Pancreas (tissue), 10 donors: ENCODE measurements at regions not wholly inside any gene's neighbourhood (a gene's known extent, or its start where the extent isn't known, plus 50 kb on each side); places are given as distances from the start of the nearest gene placed in this dataset.
A peak's percentile ranks its signal among the peaks of the same experiment; 100 is the strongest.

Source experiments
- ATAC-seq, 4 donors: fragments of 200-7000 bp; cut with Tn5 transposase; one replicate each; pipeline versions ENCODE4 v1.8.0 to v1.9.1; 2020; ENCODE audit warnings: mild to moderate bottlenecking in 4 of 4, moderate library complexity in 4 of 4
- DNase-seq, 6 donors: peaks; one replicate each; pipeline ENCODE4 v3.0.0-alpha.2; 2020
- FAIRE-seq: peaks from 2 replicates; lab custom pipeline; 2012; peaks lifted over from hg19 to GRCh38; lab: Jason Lieb, UNC
- H3K27ac ChIP-seq, 4 donors: fragments of 200-600 bp; sonication (generic); 1 replicate in 3 of 4; 2 replicates in 1 of 4; pipeline versions ENCODE4 v1.5.0 to v1.8.0; 2020
- H3K27me3 ChIP-seq, 4 donors: fragments of 200-600 bp; one replicate each; pipeline ENCODE4 v1.8.0; 2021
- H3K36me3 ChIP-seq, 3 donors: fragments of 200-600 bp; sonication (generic) in 1 of 3; one replicate each; pipeline versions ENCODE4 v1.5.0 to v1.8.0; 2020 to 2021
- H3K4me1 ChIP-seq, 3 donors: fragments of 200-600 bp; one replicate each; pipeline ENCODE4 v1.8.0; 2021
- H3K4me3 ChIP-seq, 4 donors: fragments of 200-600 bp; sonication (generic) in 2 of 4; one replicate each; pipeline versions ENCODE4 v1.5.0 to v1.8.0; 2020 to 2021
- H3K9me3 ChIP-seq, 4 donors: fragments of 200-600 bp; one replicate each; pipeline ENCODE4 v1.8.0; 2021
- CTCF ChIP-seq, 4 donors: fragments of 200-600 bp; sonication (generic) in 3 of 4; IDR thresholded peaks; one replicate each; pipeline versions ENCODE4 v1.5.0 to v1.8.0; 2021; ENCODE audit warnings: antibody characterized with exemption in 4 of 4
- WGBS, 2 donors: extraction: QIAGEN DNeasy Blood & Tissue Kit; methylation state at CpG; one replicate each; pipeline ENCODE4 v1.1.7; 2013; 5-methylcytosine and 5-hydroxymethylcytosine counted together
- intact Hi-C, 3 donors: fragments of 100-400 bp; cut with DNase I; formaldehyde crosslinking; loops; one replicate each; pipeline versions ENCODE4 v1.11.1 to v1.14.2; 2022
- donor health status: healthy with polysubstance abuse.
- donor health status: DM: no; HTN: no; CAD: no; lungs with moderate emphysema.
- donor health status: DM: no; HTN: no; CAD: no.
- donor health status: control.
- donor health status: control.
- donor health status: Bipolar disorder and iron deficiency.
- donor health status: DM: yes; HTN: yes; CAD: no.
- donor health status: DM: no; HTN: no; CAD: no.
- donor health status: DM: no; HTN: no; CAD: no.
- donor health status: DM: yes; HTN: yes; CAD: no.

DNA sequence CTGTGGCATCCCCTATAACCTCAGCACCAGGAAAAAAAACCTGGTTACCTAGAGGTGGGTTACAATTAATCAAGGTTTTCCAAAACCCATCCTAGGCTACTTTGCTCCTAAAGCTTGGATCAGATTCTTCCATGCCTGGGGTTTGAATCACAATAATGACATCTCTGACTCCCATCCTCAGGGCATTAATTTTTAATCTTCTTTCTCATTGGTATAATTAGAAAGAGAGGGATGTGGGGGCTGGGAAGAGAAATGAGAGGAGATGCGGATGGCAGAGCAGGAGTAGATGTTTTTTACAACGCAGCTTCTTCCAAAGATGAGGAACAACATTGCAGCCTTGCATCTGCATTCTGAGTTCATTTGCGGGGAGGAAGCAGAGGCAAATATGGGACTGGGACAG lies 117.2 kb upstream of the E2F8 start:
- ATAC-seq, result no peak
- no peaks in the 10 kb centered on the region for H3K36me3 ChIP-seq
- DNase-seq, result no peak
- H3K9me3 ChIP-seq, result no peaks in the 10 kb centered on the region
- H3K4me1 ChIP-seq, result no peaks in the 10 kb centered on the region
- 86 to 93% methylated on average over 3 of the region's 3 CpGs for WGBS, 2 donors
- intact Hi-C loops, result no loop called here
- no peak for FAIRE-seq
- no peak overlapping the region for H3K4me3 ChIP-seq
- H3K27ac ChIP-seq, result no peak overlapping the region
- no peaks in the 10 kb centered on the region for H3K27me3 ChIP-seq
- TF ChIP-seq CTCF (IDR thresholded peaks at IDR 0.05), result no peak

GRCh38 chr11:19355601-19356000 lies 114.9 kb upstream of the E2F8 start:
- Histone ChIP-seq H3K36me3 (no peaks in the 10 kb centered on the region), H3K4me1 (no peaks in the 10 kb centered on the region), H3K27me3 (no peaks in the 10 kb centered on the region), H3K4me3 (no peak overlapping the region), H3K9me3 (no peaks in the 10 kb centered on the region), H3K27ac (no peak overlapping the region)
- peak in 3 of 4 donors; percentile 46 to 61 (median 55) for ATAC-seq
- TF ChIP-seq CTCF (IDR thresholded peaks at IDR 0.05), result no peak
- peak in 1 of 6 donors; percentile 30 for DNase-seq
- WGBS, 2 donors, result 21 to 44% methylated on average over 1 of the region's 1 CpG
- intact Hi-C loops, result no loop called here
- no peak for FAIRE-seq

GRCh38 chr11:19353287-19353850 lies 112.6 kb upstream of the E2F8 start:
- Histone ChIP-seq H3K4me1 (no peaks in the 10 kb centered on the region), H3K27me3 (no peaks in the 10 kb centered on the region), H3K27ac (no peak overlapping the region), H3K36me3 (no peaks in the 10 kb centered on the region), H3K9me3 (no peaks in the 10 kb centered on the region), H3K4me3 (no peak overlapping the region)
- TF ChIP-seq CTCF (IDR thresholded peaks at IDR 0.05), result no peak
- no peak for FAIRE-seq
- DNase-seq, result no peak
- WGBS, 2 donors, result 87 to 90% methylated on average over 2 of the region's 2 CpGs
- intact Hi-C loops, result no loop called here
- ATAC-seq, result no peak

- Histone ChIP-seq H3K27ac (no peak overlapping the region), H3K27me3 (no peaks in the 10 kb centered on the region), H3K4me1 (no peaks in the 10 kb centered on the region), H3K4me3 (no peak overlapping the region), H3K36me3 (no peaks in the 10 kb centered on the region), H3K9me3 (no peaks in the 10 kb centered on the region)
- FAIRE-seq (no peak), DNase-seq (no peak), ATAC-seq (no peak)
- no peak for TF ChIP-seq CTCF (IDR thresholded peaks at IDR 0.05)
- WGBS, 2 donors, result 58 to 66% methylated on average over 9 of the region's 9 CpGs
- intact Hi-C loops, result no loop called here
These were observed 112.0 kb upstream of the E2F8 start for GRCh38 chr11:19352771-19353160.

DNA sequence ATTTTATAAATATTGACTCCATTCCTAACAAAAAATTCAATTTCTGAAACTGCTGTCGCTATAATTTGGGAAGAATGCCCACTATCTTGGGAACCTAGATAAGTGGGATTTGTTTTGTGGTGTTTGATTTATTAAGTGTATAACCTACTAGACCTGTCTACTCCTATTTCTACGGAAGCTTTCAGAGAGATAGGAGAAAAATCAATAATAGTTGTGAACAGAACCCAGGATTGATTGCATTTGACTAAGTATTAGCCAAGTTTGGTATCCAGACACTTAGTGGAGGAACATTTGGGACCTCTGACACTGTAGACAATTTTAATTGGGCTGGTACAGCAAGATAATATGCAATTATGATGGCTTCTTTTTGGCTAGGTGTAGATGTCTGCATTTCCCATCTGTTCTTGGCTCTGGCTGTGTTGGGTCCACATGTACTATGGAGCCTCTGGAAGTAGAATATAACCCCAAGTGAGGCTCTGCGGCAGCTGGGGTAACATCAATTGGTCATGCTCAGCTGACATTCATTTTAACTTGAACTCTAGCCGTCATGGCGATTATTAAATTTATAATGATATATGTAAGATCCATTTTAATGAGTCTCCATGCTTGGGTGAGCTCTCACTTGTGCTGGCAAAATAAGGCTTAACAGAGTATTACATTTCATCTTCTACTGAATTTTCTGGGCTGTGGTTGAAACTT lies 111.5 kb upstream of the E2F8 start:
- no peak for TF ChIP-seq CTCF (IDR thresholded peaks at IDR 0.05)
- Histone ChIP-seq H3K36me3 (no peaks in the 10 kb centered on the region), H3K27me3 (no peaks in the 10 kb centered on the region), H3K9me3 (no peaks in the 10 kb centered on the region), H3K4me3 (no peak overlapping the region), H3K27ac (no peak overlapping the region), H3K4me1 (no peaks in the 10 kb centered on the region)
- intact Hi-C loops, result no loop called here
- 47 to 49% methylated on average over 5 of the region's 5 CpGs for WGBS, 2 donors
- FAIRE-seq, result no peak
- peak in 1 of 4 donors; percentile 32 for ATAC-seq
- no peak for DNase-seq
